CD4-positive, alpha-beta memory T cell (primary cell): ENCODE measurements at regions not wholly inside any gene's neighbourhood (a gene's known extent, or its start where the extent isn't known, plus 50 kb on each side); places are given as distances from the start of the nearest gene placed in this dataset.

Source experiments
- CTCF ChIA-PET: fragments of 350-600 bp; sonication (Branson Sonifier 250); formaldehyde crosslinking; loops from one replicate; lab custom pipeline; 2021; ENCODE audit warnings: inconsistent platforms; ENCODE audit not compliant: partially characterized antibody; lab: Charles Lee
- POLR2A ChIA-PET: fragments of 350-600 bp; sonication (Branson Sonifier 250); formaldehyde crosslinking; loops from one replicate; lab custom pipeline; 2021; ENCODE audit not compliant: partially characterized antibody; lab: Charles Lee
- DNase-seq, 5 donors: peaks; one replicate each; pipeline versions ENCODE4 v3.0.0 to v3.0.0-alpha.2; 2020 to 2022; ENCODE audit warnings: mixed read lengths in 1 of 5
- H3K27ac ChIP-seq: one replicate; pipeline ENCODE4 v1.7.0; 2013; ENCODE audit warnings: low read depth, low read length
- H3K27me3 ChIP-seq: 2 replicates; pipeline ENCODE4 v1.7.0; 2013; ENCODE audit warnings: mild to moderate bottlenecking, low read length, moderate library complexity; ENCODE audit not compliant: insufficient read depth
- H3K36me3 ChIP-seq: 2 replicates; pipeline ENCODE4 v1.7.0; 2013; ENCODE audit warnings: mild to moderate bottlenecking, low read length, moderate library complexity; ENCODE audit not compliant: insufficient read depth
- H3K4me1 ChIP-seq: 2 replicates; pipeline ENCODE4 v1.7.0; 2013; ENCODE audit warnings: mild to moderate bottlenecking, low read length, moderate library complexity; ENCODE audit not compliant: insufficient read depth
- H3K4me3 ChIP-seq, 2 donors: one replicate each; pipeline ENCODE4 v1.7.0; 2013; ENCODE audit warnings: low read length in 2 of 2, mild to moderate bottlenecking in 1 of 2
- H3K9me3 ChIP-seq, 2 donors: one replicate each; pipeline ENCODE4 v1.7.0; 2013; ENCODE audit warnings: low read length in 2 of 2, control low read depth in 1 of 2; ENCODE audit not compliant: control insufficient read depth in 1 of 2
- H3K27ac Mint-ChIP-seq, 7 donors: one replicate each; pipeline ENCODE4 v1.8.0; 2020 to 2021; ENCODE audit warnings: mixed read lengths in 7 of 7, mild to moderate bottlenecking in 6 of 7, inconsistent platforms in 3 of 7, moderate library complexity in 3 of 7
- H3K27me3 Mint-ChIP-seq, 2 donors: one replicate each; pipeline ENCODE4 v1.8.0; 2020 to 2021; ENCODE audit warnings: mixed read lengths in 2 of 2
- H3K36me3 Mint-ChIP-seq, 2 donors: one replicate each; pipeline ENCODE4 v1.8.0; 2020 to 2021; ENCODE audit warnings: mixed read lengths in 2 of 2, inconsistent platforms in 1 of 2, mild to moderate bottlenecking in 1 of 2
- H3K4me1 Mint-ChIP-seq, 4 donors: one replicate each; pipeline ENCODE4 v1.8.0; 2020 to 2021; ENCODE audit warnings: mixed read lengths in 4 of 4, mild to moderate bottlenecking in 1 of 4
- H3K4me3 Mint-ChIP-seq, 8 donors: one replicate each; pipeline ENCODE4 v1.8.0; 2020 to 2021; ENCODE audit warnings: mixed read lengths in 8 of 8, mild to moderate bottlenecking in 7 of 8, moderate library complexity in 6 of 8, inconsistent platforms in 3 of 8
- H3K9me3 Mint-ChIP-seq, 8 donors: one replicate each; pipeline ENCODE4 v1.8.0; 2020 to 2021; ENCODE audit warnings: mixed read lengths in 8 of 8, mild to moderate bottlenecking in 5 of 8, inconsistent platforms in 3 of 8, moderate library complexity in 1 of 8
- intact Hi-C: fragments of 100-400 bp; cut with micrococcal nuclease; formaldehyde crosslinking; loops from one replicate; pipeline ENCODE4 v1.15.1; 2023

DNA sequence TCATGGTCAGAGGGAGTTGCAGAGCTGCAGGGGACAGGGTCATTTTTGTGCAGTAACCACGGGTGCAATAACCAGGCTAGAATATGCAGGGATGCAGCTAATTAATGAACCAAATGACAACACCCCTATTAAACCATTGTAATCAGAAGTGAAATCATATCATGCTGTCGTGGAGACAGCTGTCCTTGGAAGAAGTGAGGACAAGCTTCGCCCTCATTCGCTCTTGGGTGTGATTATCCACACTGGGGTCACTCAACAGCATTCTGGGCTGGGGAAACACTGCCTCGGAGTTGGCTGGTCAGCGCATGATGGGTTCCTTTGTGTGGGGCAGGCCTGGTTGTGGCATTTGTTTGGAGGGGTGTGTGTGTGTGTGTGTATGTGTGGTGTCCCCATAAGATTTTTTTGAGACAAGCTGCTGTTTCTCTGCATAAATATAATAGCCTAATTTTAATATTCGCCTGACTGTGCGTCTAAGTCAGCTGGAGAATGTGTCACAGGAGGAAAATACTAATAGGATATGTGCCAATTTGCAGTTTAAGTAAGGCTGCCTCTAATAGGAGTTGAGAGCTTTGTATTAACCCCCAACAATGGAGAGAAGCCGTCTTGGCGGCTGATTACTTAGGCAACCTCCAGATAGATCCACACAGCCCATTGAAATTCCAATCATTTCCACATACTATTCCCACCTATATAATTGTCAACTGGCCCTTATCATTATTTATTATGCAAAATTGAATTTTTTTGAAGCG, 149.4 kb downstream of the DNAJB6 start:
- H3K36me3 ChIP-seq: no peaks in the 10 kb centered on the region

DNA sequence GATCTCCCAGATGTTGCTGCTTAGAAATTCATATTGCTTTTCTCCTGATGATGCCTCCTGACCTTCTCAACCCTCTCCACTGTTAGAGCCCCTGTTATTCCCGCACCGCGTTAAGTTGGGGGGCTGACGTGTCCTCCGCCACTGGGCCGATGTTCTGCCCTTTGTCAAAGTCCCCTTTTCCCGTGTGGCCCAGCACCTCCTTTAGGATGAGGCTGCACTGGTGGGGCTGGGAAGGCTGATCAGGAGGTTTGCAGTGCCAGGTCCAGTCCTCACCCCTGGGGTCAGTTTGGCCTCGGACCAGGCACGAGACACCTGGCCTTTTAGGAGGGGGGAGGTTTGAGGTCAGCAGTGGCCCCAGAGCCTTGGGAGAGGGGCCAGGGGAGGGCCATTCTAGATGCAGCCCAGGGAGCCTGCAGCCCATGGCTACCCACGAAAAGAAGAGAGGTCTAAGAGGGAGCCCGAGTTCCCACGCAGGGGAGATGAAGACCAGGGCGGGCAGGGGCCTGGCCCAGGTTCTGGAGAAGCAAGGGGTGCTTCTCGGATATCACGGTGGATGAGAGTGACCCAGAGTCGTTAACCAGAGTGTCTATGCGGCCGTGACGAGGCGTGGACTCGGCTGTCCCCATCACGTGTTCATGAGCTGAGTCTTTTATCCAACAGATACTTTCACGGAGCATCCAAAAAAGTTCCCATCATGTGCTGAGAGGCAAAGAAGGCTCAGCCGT, 150.4 kb downstream of the DNAJB6 start:
- H3K4me1 ChIP-seq: peaks cover 40% of the 10 kb centered on the region
- H3K36me3 ChIP-seq: no peaks in the 10 kb centered on the region
- H3K27me3 ChIP-seq: no peaks in the 10 kb centered on the region
- Mint-ChIP-seq H3K36me3 (peaks cover 1 to 2% of the 10 kb centered on the region in 2 donors), H3K9me3 (peaks cover 0 to 9% (median 5%) of the 10 kb centered on the region in 8 donors), H3K27me3 (peaks cover 0 to 2% of the 10 kb centered on the region in 2 donors), H3K4me3 (no peak overlapping the region), H3K4me1 (peaks cover 21 to 39% (median 30%) of the 10 kb centered on the region in 4 donors), H3K27ac (peak overlapping the region in 2 of 7 donors; percentile 29 to 80)
- H3K4me3 ChIP-seq: no peak overlapping the region
- no peak overlapping the region for H3K27ac ChIP-seq
- ChIA-PET POLR2A (interaction anchor here (1.3 kb wide), 1 partner anchor 11 kb away, joined by 3 read pairs; no protein-coding TSS in a partner anchor), CTCF (interaction anchor here (1.5 kb wide), 1 partner anchor 15 kb away, joined by 5 read pairs; no protein-coding TSS in a partner anchor)
- intact Hi-C loops: no loop called here
- DNase-seq: no peak
- no peaks in the 10 kb centered on the region for H3K9me3 ChIP-seq

More for the DNA sequence above, 149.4 kb downstream of the DNAJB6 start:
- Histone ChIP-seq H3K27me3 (no peaks in the 10 kb centered on the region), H3K4me1 (peaks cover 37% of the 10 kb centered on the region), H3K27ac (no peak overlapping the region), H3K4me3 (no peak overlapping the region), H3K9me3 (no peaks in the 10 kb centered on the region)
- intact Hi-C loops: no loop called here
- H3K36me3 Mint-ChIP-seq: peaks cover 0 to 2% of the 10 kb centered on the region in 2 donors
- H3K4me1 Mint-ChIP-seq: peaks cover 19 to 35% (median 27%) of the 10 kb centered on the region in 4 donors
- ChIA-PET POLR2A (interaction anchor here (1.0 to 2.5 kb wide), 5 partner anchors 9 to 82 kb away, joined by 3 to 10 read pairs (median 4); no protein-coding TSS in a partner anchor), CTCF (interaction anchor here (1.3 to 3.3 kb wide), 3 partner anchors 14 to 54 kb away, joined by 5 to 18 read pairs (median 6); no protein-coding TSS in a partner anchor)
- peak overlapping the region in 1 of 7 donors; percentile 30 for H3K27ac Mint-ChIP-seq
- H3K9me3 Mint-ChIP-seq: peaks cover 0 to 5% (median 3%) of the 10 kb centered on the region in 8 donors
- no peak overlapping the region for H3K4me3 Mint-ChIP-seq
- no peak for DNase-seq
- peaks cover 0 to 2% of the 10 kb centered on the region in 2 donors for H3K27me3 Mint-ChIP-seq

DNA sequence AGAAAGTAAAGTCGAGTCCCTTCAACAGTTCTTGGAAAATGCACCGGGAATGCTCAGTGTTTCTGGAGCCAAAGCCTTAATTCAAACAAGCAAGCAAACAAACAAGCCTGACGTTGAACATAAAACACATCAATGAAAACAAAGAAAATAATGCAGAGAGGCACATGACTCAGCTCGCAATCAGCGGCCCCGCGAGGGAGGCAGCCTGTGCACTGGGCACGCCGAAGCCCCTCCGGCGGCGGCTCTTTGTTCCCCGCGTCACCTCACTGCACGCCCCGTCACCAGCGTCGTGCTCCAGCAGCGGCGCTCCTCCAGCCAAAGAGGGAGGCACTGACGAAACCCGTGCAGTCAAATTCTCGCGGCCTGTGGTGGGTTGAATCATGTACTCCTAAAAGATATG, 151.5 kb downstream of the DNAJB6 start:
- Mint-ChIP-seq H3K4me3 (no peak overlapping the region), H3K9me3 (peaks cover 0 to 14% (median 7%) of the 10 kb centered on the region in 8 donors), H3K27me3 (peaks cover 0 to 3% of the 10 kb centered on the region in 2 donors), H3K4me1 (peaks cover 26 to 44% (median 36%) of the 10 kb centered on the region in 4 donors), H3K27ac (no peak overlapping the region), H3K36me3 (peaks cover 2 to 4% of the 10 kb centered on the region in 2 donors)
- CTCF ChIA-PET: no interaction called here
- Histone ChIP-seq H3K4me3 (no peak overlapping the region), H3K4me1 (peaks cover 40% of the 10 kb centered on the region), H3K9me3 (no peaks in the 10 kb centered on the region), H3K27ac (no peak overlapping the region), H3K27me3 (no peaks in the 10 kb centered on the region), H3K36me3 (no peaks in the 10 kb centered on the region)
- intact Hi-C loops: no loop called here
- POLR2A ChIA-PET: interaction anchor here (1.3 kb wide), 1 partner anchor 10 kb away, joined by 3 read pairs; no protein-coding TSS in a partner anchor
- DNase-seq: no peak

DNA sequence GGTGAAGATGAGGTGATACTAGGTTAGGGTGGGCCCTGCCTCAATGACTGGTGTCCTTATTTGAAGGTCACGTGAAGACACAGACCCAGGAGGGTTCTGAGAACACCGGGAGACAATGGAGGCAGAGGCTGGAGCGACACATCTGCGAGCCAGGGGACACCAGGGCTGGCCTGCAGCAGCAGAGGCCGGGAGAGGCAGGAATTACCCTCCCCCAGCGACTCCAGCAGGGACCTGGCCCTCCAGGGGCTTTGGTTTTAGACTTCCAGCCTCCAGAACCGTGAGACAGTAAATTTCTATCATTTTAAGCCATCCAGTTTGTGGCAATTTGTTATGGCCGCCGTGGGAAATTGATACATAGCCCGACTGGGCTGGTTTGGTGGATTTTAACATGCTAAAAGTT, 152.2 kb downstream of the DNAJB6 start:
- Histone ChIP-seq H3K4me3 (no peak overlapping the region), H3K27me3 (no peaks in the 10 kb centered on the region), H3K4me1 (peaks cover 40% of the 10 kb centered on the region), H3K36me3 (no peaks in the 10 kb centered on the region), H3K9me3 (no peaks in the 10 kb centered on the region), H3K27ac (no peak overlapping the region)
- peaks cover 0 to 3% of the 10 kb centered on the region in 2 donors for H3K27me3 Mint-ChIP-seq
- peaks cover 2 to 4% of the 10 kb centered on the region in 2 donors for H3K36me3 Mint-ChIP-seq
- intact Hi-C loops: no loop called here
- POLR2A ChIA-PET: interaction anchor here (1.9 to 5.0 kb wide), 3 partner anchors 12 to 17 kb away, joined by 6 to 57 read pairs (median 24); no protein-coding TSS in a partner anchor
- peaks cover 0 to 14% (median 7%) of the 10 kb centered on the region in 8 donors for H3K9me3 Mint-ChIP-seq
- CTCF ChIA-PET: no interaction called here
- peaks cover 30 to 51% (median 39%) of the 10 kb centered on the region in 4 donors for H3K4me1 Mint-ChIP-seq
- no peak for DNase-seq
- H3K27ac Mint-ChIP-seq: peak overlapping the region in 2 of 7 donors; percentile 47 to 53
- no peak overlapping the region for H3K4me3 Mint-ChIP-seq
